ENCODE measurements at regions not wholly inside any gene's neighbourhood (a gene's known extent, or its start where the extent isn't known, plus 50 kb on each side); places are given as distances from the start of the nearest gene placed in this dataset.

DNA sequence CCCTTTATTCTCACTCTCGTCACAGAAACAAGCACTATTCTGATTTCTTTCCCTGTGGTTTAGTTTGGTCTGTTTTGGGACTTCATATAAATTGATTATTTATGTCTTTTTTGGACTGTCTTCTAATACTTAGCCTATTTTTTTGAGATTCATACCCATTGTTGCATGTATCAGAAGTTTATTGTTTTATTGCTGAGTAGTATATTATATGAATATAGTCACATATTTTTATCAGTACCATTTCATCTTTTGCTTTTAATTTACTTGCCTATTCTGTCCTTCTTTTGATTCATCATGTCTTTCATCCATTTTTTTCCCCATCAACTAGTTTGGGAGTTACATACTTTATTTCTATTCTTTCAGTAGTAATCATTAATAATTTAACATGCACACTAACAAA lies 112.0 kb downstream of the ID4 start:
- Histone ChIP-seq H3K9me2 (ENCODE audit: insufficient read depth) (no peaks in the 10 kb centered on the region), H3K4me1 (ENCODE audit: insufficient read depth) (no peaks in the 10 kb centered on the region), H3K79me2 (ENCODE audit: insufficient read depth) (no peaks in the 10 kb centered on the region), H3K9me3 (ENCODE audit: low read depth) (no peaks in the 10 kb centered on the region), H4K20me1 (ENCODE audit: insufficient read depth) (no peaks in the 10 kb centered on the region), H3K36me3 (ENCODE audit: low read depth) (no peaks in the 10 kb centered on the region), H3K27ac (no peak overlapping the region), H3K4me2 (ENCODE audit: unreplicated experiment) (no peak overlapping the region), H2AFZ (no peak overlapping the region), H3K27me3 (replicated peaks; ENCODE audit: insufficient read depth) (no peaks in the 10 kb centered on the region), H3K4me3 (no peak overlapping the region), H3F3A (ENCODE audit: insufficient read depth) (no peaks in the 10 kb centered on the region), H3K9ac (no peak overlapping the region)
- no peak for DNase-seq
- in situ Hi-C loops (cut with MboI): no loop called here
- 16 to 23% methylated on average over 1 of the region's 1 CpG for WGBS, 2 experiments (ENCODE audit: low coverage in 1 of 2, low lambda C conversion rate in 2 of 2, missing lambda C conversion rate in 2 of 2)
- TF ChIP-seq EZH2phosphoT487 (IDR thresholded peaks at IDR 0.05; ENCODE audit: insufficient read depth, low read depth) (no peak), EZH2 (IDR thresholded peaks at IDR 0.05; ENCODE audit: insufficient read depth, poor library complexity, severe bottlenecking) (no peak)

DNA sequence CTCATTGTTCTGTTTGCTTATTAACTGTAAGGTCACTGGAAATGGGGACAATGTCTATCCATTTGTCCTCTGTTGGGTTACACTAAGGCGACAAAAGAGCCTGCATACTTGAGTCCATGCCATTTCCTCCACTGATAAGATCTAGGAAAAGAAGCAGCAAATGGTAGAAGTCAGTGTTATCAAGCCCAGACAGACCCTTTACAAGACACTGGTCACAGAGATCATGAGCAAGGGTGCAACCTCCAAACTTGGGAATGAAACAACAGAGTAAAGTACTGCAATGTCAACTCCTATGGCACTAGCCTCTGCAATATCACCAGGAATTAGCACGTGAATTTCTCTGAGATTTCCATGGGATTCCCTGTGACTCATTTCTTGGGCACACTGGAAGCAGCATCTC lies 126.9 kb downstream of the ID4 start:
- H3K36me3 ChIP-seq (ENCODE audit: low read depth): no peaks in the 10 kb centered on the region
- no peak overlapping the region for H3K9ac ChIP-seq
- H2AFZ ChIP-seq: no peak overlapping the region
- no peak for DNase-seq
- H4K20me1 ChIP-seq (ENCODE audit: insufficient read depth): no peaks in the 10 kb centered on the region
- H3K27ac ChIP-seq: no peak overlapping the region
- no peaks in the 10 kb centered on the region for H3K79me2 ChIP-seq (ENCODE audit: insufficient read depth)
- in situ Hi-C loops (cut with MboI): no loop called here
- no peaks in the 10 kb centered on the region for H3K9me2 ChIP-seq (ENCODE audit: insufficient read depth)
- H3K4me1 ChIP-seq (ENCODE audit: insufficient read depth): no peaks in the 10 kb centered on the region
- no peak overlapping the region for H3K4me2 ChIP-seq (ENCODE audit: unreplicated experiment)
- H3K4me3 ChIP-seq: no peak overlapping the region
- no peaks in the 10 kb centered on the region for H3K9me3 ChIP-seq (ENCODE audit: low read depth)
- TF ChIP-seq EZH2 (IDR thresholded peaks at IDR 0.05; ENCODE audit: insufficient read depth, poor library complexity, severe bottlenecking) (no peak), EZH2phosphoT487 (IDR thresholded peaks at IDR 0.05; ENCODE audit: insufficient read depth, low read depth) (no peak)
- H3K27me3 ChIP-seq (replicated peaks; ENCODE audit: insufficient read depth): no peaks in the 10 kb centered on the region
- H3F3A ChIP-seq (ENCODE audit: insufficient read depth): no peaks in the 10 kb centered on the region
- WGBS, 2 experiments (ENCODE audit: low coverage in 1 of 2, low lambda C conversion rate in 2 of 2, missing lambda C conversion rate in 2 of 2): 20 to 28% methylated on average over 2 of the region's 2 CpGs

DNA sequence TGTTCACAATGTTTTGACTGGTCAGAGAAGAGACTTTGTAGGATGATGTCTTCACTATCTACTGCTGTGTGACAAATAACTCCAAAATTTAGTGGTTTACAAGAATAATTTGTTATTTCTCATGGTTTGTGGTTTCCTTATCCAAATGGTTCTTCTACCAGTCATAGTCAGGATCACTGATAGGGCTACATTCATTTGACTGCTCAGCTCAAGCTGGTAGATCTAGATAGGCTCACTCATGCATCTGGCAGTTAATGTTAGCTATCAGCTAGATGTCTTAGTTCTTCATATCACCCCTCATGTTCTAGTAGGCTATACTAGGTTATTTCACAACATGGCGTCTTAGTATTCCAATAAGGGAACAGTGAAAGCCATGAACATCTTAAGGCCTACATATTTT lies 131.0 kb downstream of the ID4 start:
- no peaks in the 10 kb centered on the region for H3K9me2 ChIP-seq (ENCODE audit: insufficient read depth)
- H3K9me3 ChIP-seq (ENCODE audit: low read depth): no peaks in the 10 kb centered on the region
- no peak overlapping the region for H3K27ac ChIP-seq
- no peaks in the 10 kb centered on the region for H3F3A ChIP-seq (ENCODE audit: insufficient read depth)
- no peak overlapping the region for H2AFZ ChIP-seq
- no peak for DNase-seq
- H4K20me1 ChIP-seq (ENCODE audit: insufficient read depth): no peaks in the 10 kb centered on the region
- no peaks in the 10 kb centered on the region for H3K36me3 ChIP-seq (ENCODE audit: low read depth)
- TF ChIP-seq EZH2 (IDR thresholded peaks at IDR 0.05; ENCODE audit: insufficient read depth, poor library complexity, severe bottlenecking) (no peak), EZH2phosphoT487 (IDR thresholded peaks at IDR 0.05; ENCODE audit: insufficient read depth, low read depth) (no peak)
- H3K4me1 ChIP-seq (ENCODE audit: insufficient read depth): no peaks in the 10 kb centered on the region
- 27 to 33% methylated on average over 1 of the region's 1 CpG for WGBS, 2 experiments (ENCODE audit: low coverage in 1 of 2, low lambda C conversion rate in 2 of 2, missing lambda C conversion rate in 2 of 2)
- no peaks in the 10 kb centered on the region for H3K79me2 ChIP-seq (ENCODE audit: insufficient read depth)
- in situ Hi-C loops (cut with MboI): no loop called here
- H3K4me2 ChIP-seq (ENCODE audit: unreplicated experiment): no peak overlapping the region
- H3K9ac ChIP-seq: no peak overlapping the region
- no peak overlapping the region for H3K4me3 ChIP-seq
- H3K27me3 ChIP-seq (replicated peaks; ENCODE audit: insufficient read depth): no peaks in the 10 kb centered on the region

DNA sequence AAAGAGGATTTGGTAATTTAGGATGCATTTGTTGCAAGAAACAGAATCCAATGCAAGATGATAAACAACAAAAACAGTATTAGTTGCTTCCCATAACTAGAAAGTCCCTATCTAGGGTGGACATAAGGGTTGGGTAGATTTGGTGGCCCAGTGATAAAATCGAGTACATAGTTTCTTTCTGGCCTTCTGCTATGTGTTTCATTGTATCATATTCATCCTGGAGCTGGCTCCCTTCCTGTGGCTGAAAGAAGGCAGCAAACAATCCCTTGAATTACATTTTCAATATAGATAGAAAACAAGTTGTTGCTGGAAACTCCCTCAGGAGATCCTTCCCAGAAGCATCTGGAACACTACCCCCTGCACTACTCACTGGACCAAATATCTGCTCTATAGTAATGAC lies 135.1 kb downstream of the ID4 start:
- Histone ChIP-seq H4K20me1 (ENCODE audit: insufficient read depth) (no peaks in the 10 kb centered on the region), H3K9me3 (ENCODE audit: low read depth) (no peaks in the 10 kb centered on the region), H3K4me2 (ENCODE audit: unreplicated experiment) (no peak overlapping the region), H3K27ac (no peak overlapping the region), H3K79me2 (ENCODE audit: insufficient read depth) (no peaks in the 10 kb centered on the region), H3F3A (ENCODE audit: insufficient read depth) (no peaks in the 10 kb centered on the region), H3K36me3 (ENCODE audit: low read depth) (no peaks in the 10 kb centered on the region), H3K9me2 (ENCODE audit: insufficient read depth) (no peaks in the 10 kb centered on the region), H3K9ac (no peak overlapping the region), H2AFZ (no peak overlapping the region), H3K4me1 (ENCODE audit: insufficient read depth) (no peaks in the 10 kb centered on the region), H3K27me3 (replicated peaks; ENCODE audit: insufficient read depth) (no peaks in the 10 kb centered on the region), H3K4me3 (no peak overlapping the region)
- TF ChIP-seq EZH2phosphoT487 (IDR thresholded peaks at IDR 0.05; ENCODE audit: insufficient read depth, low read depth) (no peak), EZH2 (IDR thresholded peaks at IDR 0.05; ENCODE audit: insufficient read depth, poor library complexity, severe bottlenecking) (no peak)
- no peak for DNase-seq
- in situ Hi-C loops (cut with MboI): no loop called here
- WGBS, 2 experiments (ENCODE audit: low coverage in 1 of 2, low lambda C conversion rate in 2 of 2, missing lambda C conversion rate in 2 of 2): 19 to 21% methylated on average over 1 of the region's 1 CpG

All from GM23248 (cell line).